Right atrium auricular region (tissue), 2 donors: ENCODE measurements at regions not wholly inside any gene's neighbourhood (a gene's known extent, or its start where the extent isn't known, plus 50 kb on each side); places are given as distances from the start of the nearest gene placed in this dataset.

Experiments used
- DNase-seq: peaks from one replicate; pipeline ENCODE4 v3.0.0-alpha.2; 2019; ENCODE audit warnings: low spot score
- H3K27ac ChIP-seq, 2 donors: fragments of 200-600 bp; sonication (generic); 1 replicate in 1 of 2; 2 replicates in 1 of 2; pipeline ENCODE4 v1.5.1; 2016 to 2019
- H3K27me3 ChIP-seq, 2 donors: fragments of 200-600 bp; sonication (generic); one replicate each; pipeline versions ENCODE4 v1.5.1 to v1.6.0; 2017 to 2019
- H3K36me3 ChIP-seq: fragments of 200-600 bp; sonication (generic); one replicate; pipeline ENCODE4 v1.5.1; 2016
- H3K4me1 ChIP-seq, 2 donors: fragments of 200-600 bp; sonication (generic); one replicate each; pipeline versions ENCODE4 v1.5.1 to v1.6.0; 2017 to 2019
- H3K4me3 ChIP-seq, 2 donors: fragments of 200-600 bp; sonication (generic); 1 replicate in 1 of 2; 2 replicates in 1 of 2; pipeline ENCODE4 v1.5.1; 2017 to 2019; ENCODE audit warnings: mild to moderate bottlenecking in 1 of 2, moderate library complexity in 1 of 2
- H3K9me3 ChIP-seq, 2 donors: fragments of 200-600 bp; sonication (generic); one replicate each; pipeline ENCODE4 v1.5.1; 2019
- TF ChIP-seq, protein P1 (sequence below), 2 donors: fragments of 200-600 bp; sonication (generic); IDR thresholded peaks; one replicate each; pipeline ENCODE4 v1.5.1; 2019; ENCODE audit warnings: antibody characterized with exemption in 2 of 2

DNA sequence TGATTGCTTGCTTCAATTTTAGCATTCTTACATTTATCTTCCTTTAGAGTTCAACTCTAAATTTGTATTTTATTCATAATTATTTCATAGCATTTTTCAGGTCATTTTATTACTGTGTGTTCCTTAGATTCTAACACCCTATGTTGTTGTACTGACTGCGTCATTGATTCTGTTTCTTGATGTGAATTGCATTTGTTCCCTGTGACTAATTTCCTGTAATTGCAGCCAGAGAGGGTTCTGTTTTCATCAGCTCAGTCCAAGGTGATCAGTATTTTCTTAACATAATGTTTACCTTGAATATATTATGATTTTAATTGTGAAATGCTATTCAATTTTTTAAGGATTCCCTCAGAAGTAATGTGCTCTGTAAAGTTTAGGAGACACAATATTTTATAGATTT, 970.2 kb upstream of the PIK3C3 start:
- H3K27ac ChIP-seq: no peak overlapping the region
- H3K4me1 ChIP-seq: no peaks in the 10 kb centered on the region
- no peak overlapping the region for H3K4me3 ChIP-seq
- no peaks in the 10 kb centered on the region for H3K36me3 ChIP-seq
- H3K27me3 ChIP-seq: no peaks in the 10 kb centered on the region
- no peaks in the 10 kb centered on the region for H3K9me3 ChIP-seq
- no peak for DNase-seq
- TF ChIP-seq, protein P1, sequence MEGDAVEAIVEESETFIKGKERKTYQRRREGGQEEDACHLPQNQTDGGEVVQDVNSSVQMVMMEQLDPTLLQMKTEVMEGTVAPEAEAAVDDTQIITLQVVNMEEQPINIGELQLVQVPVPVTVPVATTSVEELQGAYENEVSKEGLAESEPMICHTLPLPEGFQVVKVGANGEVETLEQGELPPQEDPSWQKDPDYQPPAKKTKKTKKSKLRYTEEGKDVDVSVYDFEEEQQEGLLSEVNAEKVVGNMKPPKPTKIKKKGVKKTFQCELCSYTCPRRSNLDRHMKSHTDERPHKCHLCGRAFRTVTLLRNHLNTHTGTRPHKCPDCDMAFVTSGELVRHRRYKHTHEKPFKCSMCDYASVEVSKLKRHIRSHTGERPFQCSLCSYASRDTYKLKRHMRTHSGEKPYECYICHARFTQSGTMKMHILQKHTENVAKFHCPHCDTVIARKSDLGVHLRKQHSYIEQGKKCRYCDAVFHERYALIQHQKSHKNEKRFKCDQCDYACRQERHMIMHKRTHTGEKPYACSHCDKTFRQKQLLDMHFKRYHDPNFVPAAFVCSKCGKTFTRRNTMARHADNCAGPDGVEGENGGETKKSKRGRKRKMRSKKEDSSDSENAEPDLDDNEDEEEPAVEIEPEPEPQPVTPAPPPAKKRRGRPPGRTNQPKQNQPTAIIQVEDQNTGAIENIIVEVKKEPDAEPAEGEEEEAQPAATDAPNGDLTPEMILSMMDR (IDR thresholded peaks at IDR 0.05): no peak

DNA sequence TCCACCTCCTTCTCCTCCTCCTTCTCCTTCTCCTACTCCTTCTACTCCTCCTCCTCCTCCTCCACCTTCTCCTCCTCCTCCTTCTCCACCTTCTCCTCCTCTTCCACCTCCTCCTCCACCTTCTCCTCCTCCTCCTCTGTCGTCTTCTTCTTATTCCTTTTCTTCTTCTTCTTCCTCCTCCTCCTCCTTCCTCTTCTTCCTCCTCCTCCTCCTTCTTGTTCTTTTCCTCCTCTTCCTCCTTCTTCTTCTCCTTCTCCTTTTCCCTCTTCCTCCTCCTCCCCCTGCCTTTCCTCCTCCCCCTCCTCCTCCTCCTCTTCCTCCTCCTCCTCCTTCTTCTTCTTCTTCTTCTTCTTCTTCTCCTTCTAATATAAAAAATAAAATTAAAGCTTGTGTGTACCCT, 971.2 kb upstream of the PIK3C3 start:
- Histone ChIP-seq H3K27ac (no peak overlapping the region), H3K36me3 (no peaks in the 10 kb centered on the region), H3K4me3 (no peak overlapping the region), H3K27me3 (no peaks in the 10 kb centered on the region), H3K4me1 (no peaks in the 10 kb centered on the region), H3K9me3 (no peaks in the 10 kb centered on the region)
- DNase-seq: no peak
- TF ChIP-seq, protein P1 (IDR thresholded peaks at IDR 0.05): no peak

DNA sequence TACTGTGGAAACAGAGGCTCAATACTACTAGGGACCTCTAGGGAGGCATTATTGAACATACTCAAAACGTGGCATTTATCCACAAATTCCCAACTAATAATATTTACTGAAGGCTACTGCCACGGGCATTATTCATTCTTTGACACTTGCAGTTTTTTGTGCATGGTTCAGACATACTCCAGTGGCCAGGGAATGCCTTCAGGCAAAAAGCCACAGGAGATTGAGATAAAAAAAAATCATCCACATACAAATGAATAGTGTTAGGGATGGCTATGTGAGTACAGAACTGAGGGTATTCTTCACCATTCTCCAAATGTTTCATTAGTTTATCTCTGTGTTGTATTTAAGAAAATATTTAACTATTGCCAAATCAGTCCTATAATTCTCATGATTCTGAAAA, 974.9 kb upstream of the PIK3C3 start:
- H3K27me3 ChIP-seq: no peaks in the 10 kb centered on the region
- no peak for DNase-seq
- peaks cover 0 to 5% of the 10 kb centered on the region in 2 donors for H3K9me3 ChIP-seq
- no peak overlapping the region for H3K27ac ChIP-seq
- no peak overlapping the region for H3K4me3 ChIP-seq
- H3K36me3 ChIP-seq: no peaks in the 10 kb centered on the region
- TF ChIP-seq, protein P1 (IDR thresholded peaks at IDR 0.05): no peak
- no peaks in the 10 kb centered on the region for H3K4me1 ChIP-seq

DNA sequence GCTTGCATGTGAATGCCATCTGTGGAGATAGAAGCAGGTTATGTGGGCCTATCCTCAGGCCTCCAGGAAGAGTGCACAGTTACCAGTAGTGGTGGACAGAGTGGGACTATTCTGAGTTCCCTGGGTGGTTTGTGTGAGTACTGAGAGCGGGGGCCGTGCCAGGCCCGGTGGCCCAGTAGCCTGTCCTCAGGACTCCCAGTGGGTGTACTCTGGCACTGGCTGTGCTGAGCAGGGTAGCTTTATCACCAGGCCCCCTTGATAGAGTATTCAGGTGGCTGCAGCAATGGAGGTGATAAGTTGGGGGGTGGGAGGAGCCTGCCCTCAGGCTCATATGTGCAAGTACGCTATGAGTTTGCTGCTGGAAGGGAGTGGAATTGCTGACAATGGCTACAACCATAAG, 979.0 kb upstream of the PIK3C3 start:
- Histone ChIP-seq H3K27ac (no peak overlapping the region), H3K36me3 (no peaks in the 10 kb centered on the region), H3K9me3 (peaks cover 0 to 13% of the 10 kb centered on the region in 2 donors), H3K27me3 (no peaks in the 10 kb centered on the region), H3K4me1 (no peaks in the 10 kb centered on the region), H3K4me3 (no peak overlapping the region)
- no peak for DNase-seq
- TF ChIP-seq, protein P1 (IDR thresholded peaks at IDR 0.05): no peak

DNA sequence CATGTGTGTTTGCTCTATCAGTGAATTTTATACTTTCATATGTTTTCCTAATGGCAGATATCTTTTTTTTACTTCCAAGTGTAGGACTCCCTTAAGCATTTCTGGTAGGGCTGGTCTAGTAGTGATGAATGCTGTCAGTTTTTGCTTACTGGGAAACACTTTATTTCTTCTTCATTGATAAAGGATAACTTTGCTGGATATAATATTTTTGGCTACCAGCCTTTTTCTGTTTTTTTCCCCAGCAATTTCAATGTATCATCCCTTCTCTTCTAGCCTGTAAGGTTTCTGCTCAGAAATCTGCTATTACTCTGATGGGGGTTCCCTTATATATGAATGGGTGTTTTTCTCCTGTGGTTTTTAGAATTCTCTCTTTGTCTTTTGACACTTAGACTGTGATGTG, 980.6 kb upstream of the PIK3C3 start:
- H3K4me1 ChIP-seq: no peaks in the 10 kb centered on the region
- TF ChIP-seq, protein P1 (IDR thresholded peaks at IDR 0.05): no peak

DNA sequence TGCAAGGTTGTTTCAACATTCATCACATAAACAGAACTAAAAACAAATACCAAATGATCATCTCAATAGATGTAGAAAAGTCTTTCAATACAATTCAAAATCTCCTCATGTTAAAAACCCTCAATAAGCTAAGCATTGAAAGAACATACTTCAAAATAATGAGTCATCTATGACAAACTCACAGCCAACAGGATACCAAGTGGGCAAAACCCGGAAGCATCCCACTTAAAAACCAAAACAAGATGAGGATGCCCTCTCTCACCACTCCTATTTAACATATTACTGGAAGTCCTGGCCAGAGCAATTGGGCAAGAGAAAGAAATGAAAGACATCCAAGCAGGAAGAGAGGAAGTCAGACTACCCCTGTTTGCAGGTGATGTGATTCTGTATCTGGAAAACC, 992.2 kb upstream of the PIK3C3 start:
- TF ChIP-seq, protein P1 (IDR thresholded peaks at IDR 0.05): no peak
- Histone ChIP-seq H3K4me1 (no peaks in the 10 kb centered on the region), H3K36me3 (no peaks in the 10 kb centered on the region), H3K27me3 (no peaks in the 10 kb centered on the region), H3K9me3 (no peaks in the 10 kb centered on the region), H3K4me3 (no peak overlapping the region), H3K27ac (no peak overlapping the region)
- DNase-seq: no peak

More for the DNA sequence above, 980.6 kb upstream of the PIK3C3 start:
- H3K27me3 ChIP-seq: no peaks in the 10 kb centered on the region
- no peak overlapping the region for H3K27ac ChIP-seq
- H3K4me3 ChIP-seq: no peak overlapping the region
- peaks cover 0 to 13% of the 10 kb centered on the region in 2 donors for H3K9me3 ChIP-seq
- H3K36me3 ChIP-seq: no peaks in the 10 kb centered on the region
- no peak for DNase-seq
